Lower leg skin (tissue), 4 donors: ENCODE measurements at regions not wholly inside any gene's neighbourhood (a gene's known extent, or its start where the extent isn't known, plus 50 kb on each side); places are given as distances from the start of the nearest gene placed in this dataset.

Experiments
- DNase-seq, 2 donors: peaks; one replicate each; pipeline ENCODE4 v3.0.0-alpha.2; 2019; ENCODE audit warnings: low spot score in 2 of 2
- H3K4me3 ChIP-seq: fragments of 200-600 bp; sonication (generic); 2 replicates; pipeline ENCODE4 v1.5.1; 2017; ENCODE audit warnings: mild to moderate bottlenecking, low read depth; ENCODE audit not compliant: poor library complexity, severe bottlenecking
- CTCF ChIP-seq, 3 donors: fragments of 450-650 bp; IDR thresholded peaks; one replicate each; pipeline ENCODE4 v1.5.1; 2016; ENCODE audit warnings: antibody characterized with exemption in 3 of 3, mild to moderate bottlenecking in 3 of 3, moderate library complexity in 2 of 3
- POLR2A ChIP-seq, 2 donors: fragments of 450-650 bp; IDR thresholded peaks; one replicate each; pipeline ENCODE4 v1.6.1; 2016 to 2017; ENCODE audit warnings: antibody characterized with exemption in 2 of 2, mild to moderate bottlenecking in 1 of 2, moderate library complexity in 1 of 2
- WGBS, 2 donors: methylation state at CpG; one replicate each; pipeline ENCODE4 v1.1.5; 2018; 5-methylcytosine and 5-hydroxymethylcytosine counted together
- intact Hi-C: fragments of 100-400 bp; cut with DNase I; formaldehyde crosslinking; loops from one replicate; pipeline ENCODE4 v1.15.0; 2023; ENCODE audit warnings: low total_unique reads

- TF ChIP-seq CTCF (IDR thresholded peaks at IDR 0.05): no peak
- TF ChIP-seq POLR2A (IDR thresholded peaks at IDR 0.05): no peak
- 91 to 93% methylated on average over 5 of the region's 5 CpGs for WGBS, 2 donors
- H3K4me3 ChIP-seq: no peak overlapping the region
- no peak for DNase-seq
- intact Hi-C loops: no loop called here
Observed at GRCh38 chr9:107867738-107868137, 378.2 kb upstream of the KLF4 start.

GRCh38 chr9:107866711-107867311 lies 377.2 kb upstream of the KLF4 start:
- no peak for TF ChIP-seq POLR2A (IDR thresholded peaks at IDR 0.05)
- no peak for TF ChIP-seq CTCF (IDR thresholded peaks at IDR 0.05)
- DNase-seq: no peak
- no peak overlapping the region for H3K4me3 ChIP-seq

GRCh38 chr9:107863396-107863795 lies 373.8 kb upstream of the KLF4 start:
- intact Hi-C loops: loop anchor here (5.0 kb wide), 1 partner anchor 1191 kb away; no protein-coding TSS in a partner anchor
- 60 to 66% methylated on average over 4 of the region's 4 CpGs for WGBS, 2 donors
- no peak for DNase-seq
- H3K4me3 ChIP-seq: no peak overlapping the region
- TF ChIP-seq CTCF (IDR thresholded peaks at IDR 0.05): no peak
- TF ChIP-seq POLR2A (IDR thresholded peaks at IDR 0.05): no peak

More at GRCh38 chr9:107866711-107867311, 377.2 kb upstream of the KLF4 start:
- intact Hi-C loops: no loop called here

- no peak overlapping the region for H3K4me3 ChIP-seq
- no peak for DNase-seq
- intact Hi-C loops: loop anchor here (5.0 kb wide), 1 partner anchor 1191 kb away; no protein-coding TSS in a partner anchor
- TF ChIP-seq CTCF (IDR thresholded peaks at IDR 0.05): no peak
- TF ChIP-seq POLR2A (IDR thresholded peaks at IDR 0.05): no peak
- 59 to 72% methylated on average over 1 of the region's 1 CpG for WGBS, 2 donors
Observed at GRCh38 chr9:107862881-107863280, 373.3 kb upstream of the KLF4 start.

- intact Hi-C loops: loop anchor here (5.0 kb wide), 1 partner anchor 1190 kb away; no protein-coding TSS in a partner anchor
- WGBS, 2 donors: 69 to 85% methylated on average over 1 of the region's 1 CpG
- no peak for TF ChIP-seq CTCF (IDR thresholded peaks at IDR 0.05)
- no peak for TF ChIP-seq POLR2A (IDR thresholded peaks at IDR 0.05)
- DNase-seq: no peak
- no peak overlapping the region for H3K4me3 ChIP-seq
Observed at GRCh38 chr9:107862323-107862722, 372.8 kb upstream of the KLF4 start.

GRCh38 chr9:107861075-107861474 lies 371.5 kb upstream of the KLF4 start:
- no peak for DNase-seq
- 91 to 96% methylated on average over 3 of the region's 3 CpGs for WGBS, 2 donors
- intact Hi-C loops: loop anchor here (5.0 kb wide), 1 partner anchor 1189 kb away; no protein-coding TSS in a partner anchor
- H3K4me3 ChIP-seq: no peak overlapping the region
- no peak for TF ChIP-seq CTCF (IDR thresholded peaks at IDR 0.05)
- TF ChIP-seq POLR2A (IDR thresholded peaks at IDR 0.05): no peak
